ENCODE measurements at regions not wholly inside any gene's neighbourhood (a gene's known extent, or its start where the extent isn't known, plus 50 kb on each side); places are given as distances from the start of the nearest gene placed in this dataset.
"Not testable (repeated sequence)": the region's sequence is repeated elsewhere in the genome, so short reads cannot be mapped to it uniquely, and the experiment has no call there.

DNA sequence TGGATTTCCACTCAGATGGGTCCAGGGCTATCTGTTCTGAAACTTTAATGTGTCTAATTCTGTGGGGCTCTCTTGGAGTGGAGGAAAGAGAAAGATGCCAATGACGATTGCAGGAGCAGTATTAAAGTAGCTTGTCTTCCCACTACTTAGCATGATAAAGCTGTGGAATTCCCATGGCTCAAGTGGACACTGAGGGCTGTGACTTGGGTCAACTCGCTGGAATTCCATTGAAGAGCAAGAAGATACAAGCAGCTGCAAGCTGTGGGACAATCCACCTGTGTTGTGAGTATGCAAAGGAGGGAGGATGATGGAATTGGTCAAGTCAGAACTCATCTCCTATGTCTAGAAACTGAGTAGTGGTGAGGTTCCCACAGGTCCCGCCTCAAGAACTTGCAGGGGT is 154.2 kb upstream of the MINDY3 start:
- Histone ChIP-seq H3K36me3 (ENCODE audit: control insufficient read depth, insufficient read depth, low read length) (no peaks in the 10 kb centered on the region), H3K27me3 (replicated peaks; ENCODE audit: control insufficient read depth, insufficient read depth, low read length) (no peaks in the 10 kb centered on the region), H3K4me3 (replicated peaks; ENCODE audit: low read depth, low read length) (no peak overlapping the region)
- no peak for DNase-seq (ENCODE audit: extremely low read depth, insufficient read length)
- TF ChIP-seq, protein P1, sequence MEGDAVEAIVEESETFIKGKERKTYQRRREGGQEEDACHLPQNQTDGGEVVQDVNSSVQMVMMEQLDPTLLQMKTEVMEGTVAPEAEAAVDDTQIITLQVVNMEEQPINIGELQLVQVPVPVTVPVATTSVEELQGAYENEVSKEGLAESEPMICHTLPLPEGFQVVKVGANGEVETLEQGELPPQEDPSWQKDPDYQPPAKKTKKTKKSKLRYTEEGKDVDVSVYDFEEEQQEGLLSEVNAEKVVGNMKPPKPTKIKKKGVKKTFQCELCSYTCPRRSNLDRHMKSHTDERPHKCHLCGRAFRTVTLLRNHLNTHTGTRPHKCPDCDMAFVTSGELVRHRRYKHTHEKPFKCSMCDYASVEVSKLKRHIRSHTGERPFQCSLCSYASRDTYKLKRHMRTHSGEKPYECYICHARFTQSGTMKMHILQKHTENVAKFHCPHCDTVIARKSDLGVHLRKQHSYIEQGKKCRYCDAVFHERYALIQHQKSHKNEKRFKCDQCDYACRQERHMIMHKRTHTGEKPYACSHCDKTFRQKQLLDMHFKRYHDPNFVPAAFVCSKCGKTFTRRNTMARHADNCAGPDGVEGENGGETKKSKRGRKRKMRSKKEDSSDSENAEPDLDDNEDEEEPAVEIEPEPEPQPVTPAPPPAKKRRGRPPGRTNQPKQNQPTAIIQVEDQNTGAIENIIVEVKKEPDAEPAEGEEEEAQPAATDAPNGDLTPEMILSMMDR (IDR thresholded peaks at IDR 0.05; ENCODE audit: insufficient read depth, low read length, poor library complexity, severe bottlenecking) = no peak

DNA sequence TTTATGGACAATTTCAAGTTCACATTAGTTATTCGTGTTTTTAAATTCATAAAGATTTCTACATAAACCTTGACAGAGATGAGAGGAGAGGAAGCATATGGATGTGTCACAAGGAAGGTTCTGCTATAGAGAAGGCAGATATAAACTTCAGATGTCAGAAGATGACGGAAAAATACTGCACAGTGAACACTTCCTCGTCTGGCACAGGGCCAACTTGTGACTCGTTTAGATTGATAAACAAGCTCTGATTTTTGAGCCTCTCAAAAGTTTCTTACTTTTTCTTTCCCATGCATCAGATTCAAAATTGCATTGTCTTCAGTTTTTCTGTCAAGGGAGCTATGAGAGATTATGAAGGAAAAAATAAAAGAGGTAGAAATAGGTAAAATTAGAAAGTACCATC is 156.4 kb upstream of the MINDY3 start:
- Histone ChIP-seq H3K36me3 (ENCODE audit: control insufficient read depth, insufficient read depth, low read length) (no peaks in the 10 kb centered on the region), H3K4me3 (replicated peaks; ENCODE audit: low read depth, low read length) (no peak overlapping the region), H3K27me3 (replicated peaks; ENCODE audit: control insufficient read depth, insufficient read depth, low read length) (no peaks in the 10 kb centered on the region)
- TF ChIP-seq, protein P1 (IDR thresholded peaks at IDR 0.05; ENCODE audit: insufficient read depth, low read length, poor library complexity, severe bottlenecking) = no peak
- no peak for DNase-seq (ENCODE audit: extremely low read depth, insufficient read length)

DNA sequence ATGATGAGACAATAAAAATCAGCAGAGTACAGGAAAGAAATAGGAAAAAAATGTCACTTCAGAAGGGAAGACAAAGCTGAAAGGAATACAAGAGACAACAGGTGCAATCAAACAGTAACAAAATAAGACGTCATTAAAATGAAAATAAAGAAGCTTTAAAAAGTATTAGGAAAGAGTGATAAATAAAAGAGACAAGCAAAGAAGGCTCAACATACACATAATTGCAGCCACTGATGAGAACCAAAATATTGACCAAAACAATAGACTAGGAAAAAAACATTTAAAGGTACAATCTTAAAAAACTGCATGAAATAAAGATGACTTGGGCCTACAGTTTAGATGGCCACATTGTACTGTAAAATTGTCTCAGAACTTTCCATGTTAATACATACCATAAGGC is 160.5 kb upstream of the MINDY3 start:
- Histone ChIP-seq H3K27me3 (replicated peaks; ENCODE audit: control insufficient read depth, insufficient read depth, low read length) (no peaks in the 10 kb centered on the region), H3K36me3 (ENCODE audit: control insufficient read depth, insufficient read depth, low read length) (no peaks in the 10 kb centered on the region), H3K4me3 (replicated peaks; ENCODE audit: low read depth, low read length) (no peak overlapping the region)
- TF ChIP-seq, protein P1 (IDR thresholded peaks at IDR 0.05; ENCODE audit: insufficient read depth, low read length, poor library complexity, severe bottlenecking) = no peak
- no peak for DNase-seq (ENCODE audit: extremely low read depth, insufficient read length)

DNA sequence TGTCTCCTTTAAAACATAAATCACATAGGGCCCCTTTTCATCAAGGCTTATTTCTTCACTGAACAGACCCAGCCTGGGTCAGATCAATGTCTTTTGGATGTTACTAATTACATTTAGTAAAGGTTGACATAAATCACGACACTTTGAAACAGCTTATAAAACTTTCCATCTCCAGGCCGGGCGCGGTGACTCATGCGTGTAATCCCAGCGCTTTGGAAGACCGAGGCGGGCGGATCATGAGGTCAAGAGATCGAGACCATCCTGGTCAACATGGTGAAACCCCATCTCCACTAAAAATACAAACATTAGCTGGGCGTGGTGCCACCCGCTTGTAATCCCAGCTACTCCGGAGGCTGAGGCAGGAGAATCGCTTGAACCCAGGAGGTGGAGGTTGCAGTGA is 166.5 kb upstream of the MINDY3 start:
- H3K36me3 ChIP-seq (ENCODE audit: control insufficient read depth, insufficient read depth, low read length); H3K27me3 ChIP-seq (replicated peaks; ENCODE audit: control insufficient read depth, insufficient read depth, low read length); H3K4me3 ChIP-seq (replicated peaks; ENCODE audit: low read depth, low read length); DNase-seq (ENCODE audit: extremely low read depth, insufficient read length): not testable (repeated sequence)

DNA sequence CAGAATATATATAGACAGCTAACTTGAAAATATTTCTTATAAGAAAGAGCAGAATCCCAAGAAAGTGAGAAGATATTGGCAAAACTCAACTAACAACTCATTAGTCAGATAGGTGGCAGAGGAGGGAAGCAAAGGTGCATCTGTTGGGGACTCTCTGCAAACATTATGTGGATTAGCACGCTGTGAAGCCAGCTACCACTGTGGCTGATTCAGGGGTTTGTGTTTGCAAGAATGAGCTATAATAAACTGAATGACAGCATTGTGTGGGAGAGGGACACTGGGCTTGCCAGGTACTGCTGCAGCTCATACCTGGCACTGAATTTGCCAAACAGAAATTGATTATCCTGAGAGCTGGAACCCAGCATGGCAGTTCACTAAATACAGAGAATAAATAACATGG is 170.3 kb upstream of the MINDY3 start:
- Histone ChIP-seq H3K27me3 (replicated peaks; ENCODE audit: control insufficient read depth, insufficient read depth, low read length) (no peaks in the 10 kb centered on the region), H3K4me3 (replicated peaks; ENCODE audit: low read depth, low read length) (no peak overlapping the region), H3K36me3 (ENCODE audit: control insufficient read depth, insufficient read depth, low read length) (no peaks in the 10 kb centered on the region)
- DNase-seq (ENCODE audit: extremely low read depth, insufficient read length) = no peak
- TF ChIP-seq, protein P1 (IDR thresholded peaks at IDR 0.05; ENCODE audit: insufficient read depth, low read length, poor library complexity, severe bottlenecking) = no peak

DNA sequence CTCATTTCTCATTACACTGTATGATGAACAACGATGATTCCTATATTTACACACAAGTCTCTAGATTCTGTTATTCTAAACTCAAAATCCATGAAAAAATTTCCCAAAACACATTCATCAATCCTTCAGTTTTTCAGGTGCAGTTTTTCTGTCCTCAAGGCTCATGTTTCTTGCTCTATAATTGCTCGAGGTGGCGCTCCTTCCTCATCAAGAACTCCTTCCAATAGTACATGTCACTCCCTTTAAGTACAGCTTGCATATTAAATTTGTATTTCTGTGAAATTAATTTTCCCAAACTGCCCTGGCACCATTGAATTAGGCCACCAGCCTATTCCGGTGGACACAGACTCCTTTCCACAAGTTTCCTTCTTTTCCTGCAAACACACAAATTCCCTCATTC is 188.7 kb upstream of the MINDY3 start:
- H3K27me3 ChIP-seq (replicated peaks; ENCODE audit: control insufficient read depth, insufficient read depth, low read length) = no peaks in the 10 kb centered on the region

More for the DNA sequence above, 188.7 kb upstream of the MINDY3 start:
- DNase-seq (ENCODE audit: extremely low read depth, insufficient read length) = no peak
- TF ChIP-seq, protein P1 (IDR thresholded peaks at IDR 0.05; ENCODE audit: insufficient read depth, low read length, poor library complexity, severe bottlenecking) = no peak
- H3K4me3 ChIP-seq (replicated peaks; ENCODE audit: low read depth, low read length) = no peak overlapping the region
- no peaks in the 10 kb centered on the region for H3K36me3 ChIP-seq (ENCODE audit: control insufficient read depth, insufficient read depth, low read length)
